GM18511 (cell line): ENCODE measurements at regions not wholly inside any gene's neighbourhood (a gene's known extent, or its start where the extent isn't known, plus 50 kb on each side); places are given as distances from the start of the nearest gene placed in this dataset.
"Not testable (repeated sequence)": the region's sequence is repeated elsewhere in the genome, so short reads cannot be mapped to it uniquely, and the experiment has no call there.

ENCODE experiments used
- ATAC-seq: cut with Tn5 transposase; IDR thresholded peaks from one replicate; pipeline ENCODE4 v1.9.1; 2021; ENCODE audit warnings: mild to moderate bottlenecking, moderate library complexity; ENCODE audit not compliant: unreplicated experiment

DNA sequence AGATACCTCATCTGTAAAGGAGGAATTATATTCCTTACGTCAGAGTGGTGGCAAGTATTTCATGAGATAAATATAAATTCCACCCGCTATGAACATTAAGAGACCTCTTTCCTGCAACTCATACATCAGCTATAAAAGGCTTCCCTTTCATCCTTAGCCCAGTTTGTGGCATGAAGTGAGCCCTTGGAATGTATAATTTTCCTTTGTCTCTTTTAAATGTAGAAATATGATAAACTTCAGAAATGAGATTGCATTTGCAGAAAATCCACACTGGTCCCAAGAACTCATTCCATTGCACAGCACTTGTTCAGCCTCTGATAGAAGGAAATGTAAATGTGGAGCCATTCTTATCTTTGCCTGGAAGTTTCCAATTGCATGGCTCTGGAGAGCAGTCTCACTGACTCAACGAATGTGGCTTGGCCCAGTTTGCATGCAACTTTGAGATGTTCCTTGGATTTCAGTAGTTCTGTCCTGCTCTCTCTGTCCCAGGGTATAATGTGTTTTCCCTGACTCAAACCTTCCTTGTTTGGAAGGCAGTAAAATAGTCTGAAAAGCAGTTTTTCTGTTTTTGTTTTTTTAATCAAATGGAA is 746.4 kb downstream of the CDH11 start:
- ATAC-seq = no peak

DNA sequence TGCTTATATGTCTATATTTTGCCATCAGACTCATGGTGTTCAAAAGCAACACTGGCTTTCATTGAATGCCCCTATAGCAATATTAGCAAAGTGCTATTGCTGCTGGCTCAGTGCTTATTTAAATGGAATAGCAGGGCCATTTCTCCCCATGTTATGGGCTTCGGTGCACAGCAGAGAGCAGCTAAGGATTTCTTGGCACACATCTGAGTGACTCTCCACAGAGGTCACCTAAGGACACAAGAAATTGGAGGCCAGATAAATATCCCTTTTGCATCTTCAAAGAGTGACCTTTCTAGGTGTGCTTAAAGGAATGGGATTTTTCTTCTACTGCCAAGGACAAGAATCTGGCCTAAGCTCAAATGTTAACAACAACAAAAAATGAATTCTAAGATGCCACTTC is 751.8 kb downstream of the CDH11 start:
- ATAC-seq = no peak

DNA sequence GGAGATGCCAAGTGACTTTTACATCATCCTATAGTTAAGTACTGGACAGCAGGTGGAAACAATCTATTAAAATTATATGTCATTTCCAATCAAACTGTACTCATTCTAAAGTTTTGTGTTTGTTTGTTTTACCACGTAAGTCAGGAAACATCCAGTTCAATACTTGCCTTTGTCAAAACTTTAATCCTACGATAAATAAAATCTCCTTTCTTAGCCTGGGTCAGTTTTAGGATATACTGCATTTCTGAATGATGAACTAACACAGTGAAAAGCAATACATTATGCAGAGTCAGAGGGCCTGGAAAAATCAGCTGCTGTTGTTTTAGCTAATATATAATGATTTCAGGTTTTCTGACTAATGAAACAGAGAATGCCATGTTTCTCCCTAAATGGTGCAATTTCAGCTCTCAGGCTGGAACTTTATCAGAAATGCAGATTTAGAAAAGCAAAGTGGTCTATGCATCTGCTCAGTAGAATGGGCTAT is 756.4 kb downstream of the CDH11 start:
- ATAC-seq = no peak

DNA sequence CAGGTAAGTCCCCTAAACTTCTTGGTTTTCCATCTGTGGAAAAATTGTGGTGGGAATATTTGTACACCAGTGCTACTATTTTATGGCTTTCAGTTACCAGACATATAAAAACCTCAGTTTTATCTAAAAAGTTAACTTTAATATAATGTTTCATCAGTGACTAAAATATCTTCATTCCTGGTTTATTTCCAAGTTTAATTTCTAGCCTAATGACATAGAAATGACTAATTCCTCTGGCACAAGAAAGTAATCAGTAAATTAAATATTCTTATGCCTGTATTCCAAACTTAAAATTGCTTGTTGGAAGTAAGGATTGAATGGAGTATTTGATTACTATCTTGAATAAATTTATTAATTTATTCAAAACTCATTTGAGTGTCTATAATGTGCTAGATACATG is 757.0 kb downstream of the CDH11 start:
- no peak for ATAC-seq

DNA sequence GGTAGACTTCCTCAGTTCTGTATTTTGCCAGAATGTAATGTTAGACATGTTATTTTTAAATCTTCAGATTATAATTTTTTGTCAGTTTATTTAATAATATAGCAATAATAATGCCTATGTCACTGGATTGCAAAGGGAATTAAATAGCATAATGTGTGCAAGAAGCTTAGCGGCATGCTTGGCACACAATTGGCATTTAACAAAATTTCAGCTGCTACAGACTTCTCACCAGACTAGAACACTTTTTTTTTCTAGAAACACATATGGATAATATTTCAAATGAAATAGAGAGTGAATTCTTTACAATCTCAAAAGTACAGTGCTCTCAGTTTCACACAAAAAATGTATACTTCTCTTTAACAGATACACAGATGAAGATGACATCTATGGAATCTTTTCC is 757.4 kb downstream of the CDH11 start:
- no peak for ATAC-seq

DNA sequence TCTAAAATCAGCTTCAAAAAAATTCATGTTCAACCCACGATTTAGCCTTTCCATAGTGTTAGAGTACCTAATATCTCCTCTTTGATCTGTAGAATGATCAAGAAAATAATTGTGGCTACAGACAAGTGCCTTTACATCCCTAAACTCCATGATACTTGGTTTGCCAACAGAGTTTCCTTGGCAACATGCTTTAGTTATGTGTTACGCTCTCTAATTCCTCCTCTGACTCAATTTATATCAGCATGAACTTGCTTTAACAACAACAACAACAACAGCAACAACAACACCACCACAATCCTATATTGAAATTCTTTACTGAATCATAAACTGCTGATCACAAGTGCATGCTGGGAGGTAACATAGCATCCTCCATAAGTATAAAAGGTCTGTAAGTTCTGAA is 757.8 kb downstream of the CDH11 start:
- no peak for ATAC-seq

DNA sequence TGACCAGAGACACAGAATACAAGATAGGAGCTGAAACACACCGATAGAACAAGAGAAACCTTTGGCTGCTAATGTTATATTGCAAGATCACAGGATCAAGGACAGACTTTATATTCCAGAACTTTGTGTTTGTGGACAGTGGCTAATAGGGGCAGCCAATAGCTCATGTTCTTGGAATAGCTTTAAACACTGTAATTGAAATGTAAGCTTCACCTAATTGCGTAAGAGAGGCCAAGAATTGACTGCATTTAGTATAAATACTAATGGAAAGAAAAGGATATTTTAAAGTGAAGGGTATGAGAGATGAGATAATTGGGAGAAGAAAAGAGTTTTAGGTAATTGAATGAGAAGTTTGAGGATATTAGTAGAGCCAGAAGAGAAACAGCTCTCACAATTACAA is 758.8 kb downstream of the CDH11 start:
- no peak for ATAC-seq

DNA sequence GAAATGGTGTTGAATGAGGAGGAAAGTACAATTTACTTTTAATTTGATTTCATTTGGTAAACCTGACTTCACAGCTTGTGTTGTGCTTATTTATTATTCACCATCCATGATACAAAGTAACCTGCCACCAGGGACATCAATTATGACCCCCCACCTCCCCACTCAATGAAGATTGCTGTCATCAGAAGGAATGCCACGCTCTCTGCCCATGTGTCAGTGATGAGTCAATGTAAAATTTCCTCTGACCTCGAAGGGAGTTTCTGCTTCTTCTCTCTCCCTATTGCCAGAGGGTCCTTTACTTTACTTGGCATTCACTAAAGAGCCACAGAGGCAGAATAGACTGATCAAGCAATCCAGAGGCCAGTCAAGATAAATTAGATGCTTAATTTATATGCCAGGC is 759.7 kb downstream of the CDH11 start:
- no peak for ATAC-seq

DNA sequence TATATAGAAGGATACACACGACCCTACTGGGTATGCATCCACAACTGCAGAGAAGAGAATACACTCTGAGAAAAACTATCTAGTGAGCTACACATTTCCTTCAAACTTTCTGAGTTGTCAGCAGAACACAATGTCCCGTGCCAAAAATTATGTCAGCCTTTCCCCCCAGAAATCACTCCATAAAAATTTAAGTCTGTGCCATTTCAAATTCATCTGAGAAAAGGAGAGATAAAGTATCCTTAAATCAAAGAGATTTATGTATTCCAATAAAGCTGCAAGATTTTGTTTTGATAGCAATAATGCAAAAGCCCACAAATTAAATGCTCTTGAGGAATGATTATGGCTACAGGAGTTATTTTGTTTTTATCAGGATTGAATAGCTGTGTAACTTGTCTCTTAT is 760.1 kb downstream of the CDH11 start:
- ATAC-seq = no peak

DNA sequence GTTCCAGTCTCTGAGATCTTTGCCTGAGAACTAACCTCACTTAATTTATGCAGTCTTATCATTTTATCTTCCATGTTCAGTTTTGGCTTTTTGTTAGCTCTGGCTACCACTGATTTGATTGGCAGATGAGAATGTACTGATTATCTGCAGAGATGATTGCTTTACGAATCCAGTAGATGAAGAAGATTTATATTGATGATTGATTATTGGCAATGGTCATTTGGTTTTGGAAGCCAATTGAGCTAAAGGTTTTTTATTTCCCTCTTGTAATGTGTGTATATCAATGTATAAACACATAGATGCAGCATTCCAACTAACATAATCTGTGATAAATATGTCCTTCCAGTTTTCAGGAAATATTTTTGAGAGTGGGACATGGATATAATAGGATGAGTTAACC is 763.6 kb downstream of the CDH11 start:
- no peak for ATAC-seq

DNA sequence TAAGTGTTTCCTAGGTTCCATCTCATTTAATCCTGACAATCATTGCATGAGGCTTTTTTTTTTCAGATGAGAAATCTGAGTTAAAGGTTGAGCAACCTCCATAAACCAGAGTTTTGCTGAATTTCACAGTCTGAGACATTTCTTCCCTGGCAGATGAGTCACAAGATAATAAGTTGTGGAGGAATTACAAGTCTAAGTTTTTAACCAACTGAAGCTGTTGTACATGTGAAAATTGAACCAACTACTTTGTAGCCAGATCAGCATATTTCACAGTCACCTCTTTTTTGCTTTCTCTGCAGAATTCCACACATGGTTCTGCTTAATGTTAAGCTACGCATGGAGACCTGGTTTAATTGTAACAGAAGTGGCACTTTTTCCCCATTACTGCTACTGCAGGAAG is 765.6 kb downstream of the CDH11 start:
- no peak for ATAC-seq

DNA sequence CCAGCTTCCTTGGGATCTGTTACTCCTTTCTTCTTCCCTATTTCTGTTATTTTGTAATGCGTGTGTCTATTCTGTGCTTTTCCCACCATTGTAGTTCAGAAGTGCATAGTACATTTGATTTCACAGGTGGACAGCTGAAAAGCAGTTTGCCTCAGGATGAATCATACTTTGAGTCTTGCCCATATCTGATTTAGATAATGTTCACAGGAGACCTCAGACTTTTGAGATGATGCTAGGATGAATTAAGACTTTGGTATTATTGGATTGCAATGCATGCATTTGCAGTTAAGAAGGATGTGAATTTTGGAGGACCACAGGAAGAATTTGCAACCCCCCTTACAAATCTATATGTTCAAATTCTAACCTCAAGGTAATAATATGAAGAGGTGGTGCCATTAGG is 769.6 kb downstream of the CDH11 start:
- ATAC-seq = no peak

DNA sequence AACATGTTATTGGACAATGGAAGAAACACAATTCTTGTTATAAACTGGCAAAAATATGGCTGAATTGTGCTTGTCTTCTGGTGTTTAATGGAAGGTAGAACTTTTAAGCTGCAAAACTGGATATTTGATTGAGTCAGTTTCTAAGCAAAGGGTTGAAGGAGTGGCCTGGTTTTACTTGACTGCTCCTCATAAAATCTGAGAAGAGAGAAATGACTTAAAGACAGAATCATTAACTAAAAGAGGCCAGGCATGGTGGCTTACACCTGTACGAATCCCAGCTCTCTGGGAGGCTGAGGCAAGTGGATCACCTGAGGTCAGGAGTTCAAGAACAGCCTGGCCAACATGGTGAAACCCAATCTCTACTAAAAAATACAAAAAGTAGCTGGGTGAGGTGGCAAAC is 770.7 kb downstream of the CDH11 start:
- ATAC-seq = no peak

DNA sequence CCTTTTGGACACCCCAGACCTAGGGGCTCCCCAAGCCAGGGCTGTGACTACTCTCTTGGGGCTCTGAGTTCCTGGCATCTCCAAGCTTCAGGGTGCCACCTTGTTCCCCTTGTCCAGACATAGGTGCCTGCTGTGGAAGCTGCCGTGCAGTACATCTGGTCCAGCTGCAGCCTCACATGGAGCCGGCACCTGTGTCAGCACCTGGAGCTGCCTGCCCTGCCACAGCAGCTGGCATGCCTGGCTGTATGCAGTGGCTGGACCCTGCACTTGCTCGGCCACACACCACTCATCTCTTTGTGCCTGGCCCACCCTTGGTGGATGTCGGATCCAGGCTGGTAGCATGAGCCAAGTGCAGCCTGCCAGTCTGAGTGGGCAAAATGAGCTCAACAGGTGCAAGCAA is 775.8 kb downstream of the CDH11 start:
- no peak for ATAC-seq

DNA sequence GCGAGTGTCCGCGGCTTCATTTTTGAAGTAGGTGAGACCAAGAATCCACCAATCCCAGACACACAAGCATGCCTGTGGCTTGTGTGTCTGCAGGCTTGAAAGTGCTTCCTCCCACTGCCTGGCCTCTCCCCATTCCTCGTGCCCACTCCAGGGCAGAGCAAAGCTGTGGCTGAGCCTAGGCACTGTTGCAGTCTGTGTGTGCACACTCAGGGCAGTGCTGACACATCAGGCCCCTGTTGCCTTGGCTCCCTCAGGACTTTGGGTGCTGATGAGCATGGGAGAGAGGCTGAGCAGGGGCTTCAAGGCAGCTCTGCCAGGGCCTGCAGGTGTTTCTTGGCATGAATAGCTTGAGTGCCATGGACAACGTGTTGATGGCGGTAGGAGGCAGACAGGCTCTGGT is 776.7 kb downstream of the CDH11 start:
- ATAC-seq = no peak

DNA sequence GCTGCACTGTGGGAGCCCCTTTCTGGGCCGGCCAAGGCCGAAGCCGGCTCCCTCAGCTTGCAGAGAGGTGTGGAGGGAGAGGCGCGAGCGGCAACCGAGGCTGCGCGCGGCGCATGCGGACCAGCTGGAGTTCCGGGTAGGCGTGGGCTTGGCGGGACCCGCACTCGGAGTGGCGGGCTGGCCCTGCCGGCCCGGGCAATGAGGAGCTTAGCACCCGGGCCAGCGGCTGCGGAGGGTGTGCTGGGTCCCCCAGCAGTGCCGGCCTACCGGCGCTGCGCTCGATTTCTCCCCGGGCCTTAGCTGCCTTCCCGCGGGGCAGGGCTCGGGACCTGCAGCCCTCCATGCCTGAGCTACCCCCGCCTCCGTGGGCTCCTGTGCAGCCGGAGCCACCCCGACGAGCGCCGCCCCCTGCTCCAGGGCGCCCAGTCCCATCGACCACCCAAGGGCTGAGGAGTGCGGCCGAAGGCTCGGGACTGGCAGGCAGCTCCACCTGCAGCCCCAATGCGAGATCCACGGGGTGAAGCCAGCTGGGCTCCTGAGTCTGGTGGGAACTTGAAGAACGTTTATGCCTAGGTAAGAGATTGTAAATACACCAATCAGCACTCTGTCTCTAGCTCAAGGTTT is 777.9 kb downstream of the CDH11 start:
- ATAC-seq = not testable (repeated sequence)

DNA sequence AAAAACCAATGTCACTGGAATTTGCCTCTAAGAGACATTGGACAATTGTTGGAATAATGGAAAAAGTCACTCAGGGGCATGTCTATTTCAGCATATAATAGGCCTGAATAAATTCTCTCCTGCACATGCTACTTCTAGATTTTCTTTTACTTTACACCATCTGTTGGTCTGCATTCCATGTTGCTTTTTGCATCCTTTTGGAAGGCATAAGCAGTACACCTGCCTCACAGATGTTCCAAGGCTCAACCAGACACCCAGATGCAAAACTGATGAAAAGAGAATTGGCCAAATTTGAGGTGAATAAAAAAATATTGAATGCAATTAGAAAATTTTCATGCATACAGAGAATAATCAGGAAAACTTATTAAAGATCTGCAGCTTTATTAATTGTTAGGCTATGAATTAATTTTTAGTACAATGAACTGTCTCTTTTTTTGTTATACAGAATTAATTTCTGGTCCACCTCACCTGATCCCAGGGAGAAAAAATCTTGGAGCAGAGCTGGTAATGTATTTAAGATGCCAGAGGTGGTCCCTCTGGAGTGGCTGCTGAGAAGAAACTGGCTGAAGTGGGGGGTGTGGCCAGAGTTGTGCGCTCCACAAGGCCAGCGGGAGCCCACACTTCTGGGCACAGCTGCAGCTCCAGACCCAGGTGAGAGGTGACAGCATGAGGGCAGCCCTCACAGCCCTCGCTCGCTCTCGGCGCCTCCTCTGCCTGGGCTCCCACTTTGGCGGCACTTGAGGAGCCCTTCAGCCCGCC is 778.6 kb downstream of the CDH11 start:
- no peak for ATAC-seq

DNA sequence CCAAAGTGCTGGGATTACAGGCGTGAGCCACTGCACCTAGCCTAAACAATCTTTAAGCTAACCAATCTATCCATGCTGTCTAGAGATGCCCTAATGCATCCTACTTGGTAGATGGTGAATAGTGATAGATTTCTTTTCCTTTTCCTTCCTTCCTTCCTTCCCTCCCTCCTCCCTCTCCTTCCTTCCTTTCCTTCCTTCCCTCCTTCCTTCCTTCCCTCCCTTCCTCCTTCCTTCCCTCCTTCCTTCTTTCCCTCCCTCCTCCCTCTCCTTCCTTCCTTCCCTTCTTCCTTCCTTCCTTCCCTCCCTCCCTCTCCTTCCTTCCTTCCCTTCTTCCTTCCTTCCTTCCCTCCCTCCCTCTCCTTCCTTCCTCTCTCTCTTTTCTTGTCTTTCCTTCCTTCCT is 780.5 kb downstream of the CDH11 start:
- not testable (repeated sequence) for ATAC-seq

DNA sequence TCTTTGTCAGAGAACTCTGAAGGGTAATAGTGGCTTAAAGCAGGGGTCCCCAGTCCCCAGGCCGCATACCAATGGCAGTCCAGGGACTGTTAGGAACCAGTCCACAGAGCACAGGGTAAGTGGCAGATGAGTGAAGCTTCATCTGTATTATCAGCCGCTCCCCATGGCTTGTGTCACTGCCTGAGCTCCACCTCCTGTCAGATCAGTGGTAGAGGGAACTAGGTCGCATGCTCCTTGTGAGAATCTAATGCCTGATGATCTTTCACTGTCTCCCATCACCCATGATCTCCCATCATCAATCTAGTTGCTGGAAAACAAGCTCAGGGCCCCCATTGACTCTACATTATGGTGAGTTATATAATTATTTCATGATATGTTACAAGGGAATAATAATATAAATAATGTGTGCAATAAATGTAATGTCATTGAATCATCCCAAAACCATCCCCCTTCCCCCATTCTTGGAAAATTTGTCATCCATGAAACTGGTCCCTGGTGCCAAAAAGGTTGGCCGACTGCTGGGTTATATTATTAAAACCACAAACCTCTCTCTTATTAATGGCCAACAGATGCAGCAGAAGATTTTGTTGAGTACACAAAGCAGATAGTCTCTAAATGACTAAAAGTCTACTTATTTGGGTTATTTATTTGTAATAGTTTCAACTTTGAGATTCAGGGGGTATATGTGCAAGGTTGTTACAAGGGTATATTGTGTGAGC is 782.7 kb downstream of the CDH11 start:
- ATAC-seq = no peak

DNA sequence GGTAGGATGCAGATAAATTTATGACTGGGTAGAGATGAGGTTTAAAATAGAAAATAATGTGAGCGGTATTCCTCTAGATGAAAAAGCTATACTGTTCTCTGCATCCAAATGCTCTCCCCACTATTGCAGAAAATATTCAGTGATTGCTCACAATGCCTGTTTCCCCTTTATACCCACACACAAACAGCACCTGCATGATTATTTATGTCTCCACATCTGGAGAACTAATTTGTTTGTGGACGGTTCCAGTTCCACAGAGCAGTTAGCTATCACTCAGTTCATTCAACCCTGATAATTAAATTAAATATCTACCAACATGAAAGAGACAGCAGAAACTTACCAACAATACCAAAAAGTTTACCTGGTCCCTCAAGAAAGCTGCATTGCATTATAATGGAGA is 800.0 kb downstream of the CDH11 start:
- ATAC-seq = no peak

DNA sequence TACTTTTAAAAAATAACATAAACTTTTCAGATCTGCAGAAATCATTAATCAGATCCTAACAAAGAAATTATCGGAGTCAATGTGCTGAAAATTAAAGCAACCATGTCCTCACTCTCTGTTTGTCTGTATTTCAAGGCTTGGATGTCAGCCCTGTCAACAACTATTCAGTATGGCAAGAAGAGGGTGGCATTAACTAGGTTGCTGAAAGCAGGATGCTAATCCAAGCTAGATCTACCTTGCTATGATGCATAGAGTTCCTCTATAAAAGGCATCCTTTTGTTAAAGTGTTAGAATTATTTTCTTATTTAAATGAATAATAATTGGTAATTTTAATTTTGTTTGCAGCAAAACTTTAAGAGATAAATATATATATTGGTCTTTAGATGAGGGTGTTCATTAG is 800.8 kb downstream of the CDH11 start:
- no peak for ATAC-seq

DNA sequence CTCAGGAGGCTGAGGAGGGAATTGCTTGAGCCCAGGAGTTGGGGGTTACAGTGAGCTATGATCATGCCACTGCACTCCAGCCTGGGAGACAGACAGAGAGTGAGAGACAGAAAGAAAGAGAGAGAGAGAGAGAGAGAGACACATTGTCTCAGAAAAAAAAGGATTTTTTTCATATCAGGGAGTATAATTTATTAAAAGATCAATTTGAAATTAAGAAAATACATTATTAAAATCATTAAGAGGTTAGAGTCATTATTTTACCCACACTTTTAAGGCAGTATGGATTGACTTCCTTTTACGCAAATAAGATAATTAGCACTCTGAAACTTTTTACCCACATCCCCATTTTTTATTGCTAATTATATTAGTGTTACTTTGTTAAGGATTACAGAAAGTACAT is 804.3 kb downstream of the CDH11 start:
- ATAC-seq = no peak
